Endometrial microvascular endothelial cells (primary cell): ENCODE measurements at regions not wholly inside any gene's neighbourhood (a gene's known extent, or its start where the extent isn't known, plus 50 kb on each side); places are given as distances from the start of the nearest gene placed in this dataset.

Experiments used
- in situ Hi-C: cut with HindIII; loops from 2 replicates; pipeline ENCODE4 v1.10.0; 2017; ENCODE audit warnings: low sequenced_read_pairs, low pct_unique_long_range_greater_than_20kb; ENCODE audit errors: inconsistent ontology term

GRCh38 chr6:157767775-157768156 is 55.3 kb upstream of the SNX9 start:
- in situ Hi-C loops = no loop called here

DNA sequence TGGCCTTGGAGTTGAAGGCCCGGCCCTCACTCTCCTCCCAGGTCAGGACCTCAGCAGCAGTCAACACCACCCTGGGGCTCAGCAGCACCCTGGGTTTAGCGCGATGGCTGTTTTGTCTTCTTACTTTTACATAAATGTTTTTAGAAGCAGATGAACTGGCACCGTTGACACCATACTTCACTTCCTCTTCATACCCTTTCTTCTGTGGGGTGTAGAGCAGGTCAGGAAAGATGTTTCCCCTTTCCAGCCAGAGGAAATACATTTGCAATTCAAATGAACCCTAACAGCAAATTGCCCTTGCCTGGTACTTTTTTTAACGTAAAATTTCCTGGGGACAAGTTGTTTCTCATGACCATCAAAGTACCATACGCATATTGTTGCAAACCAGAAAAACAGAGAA is 54.7 kb upstream of the SNX9 start:
- in situ Hi-C loops = no loop called here

- in situ Hi-C loops = no loop called here
Observed at GRCh38 chr6:157768863-157769551, 54.0 kb upstream of the SNX9 start.

- in situ Hi-C loops = no loop called here
Observed at GRCh38 chr6:157769776-157770426, 53.1 kb upstream of the SNX9 start.

GRCh38 chr6:157770946-157771345 is 52.1 kb upstream of the SNX9 start:
- in situ Hi-C loops = no loop called here

- in situ Hi-C loops = no loop called here
Observed at GRCh38 chr6:157772820-157773219, 50.2 kb upstream of the SNX9 start.
